NCI-H524 (cell line): ENCODE measurements at regions not wholly inside any gene's neighbourhood (a gene's known extent, or its start where the extent isn't known, plus 50 kb on each side); places are given as distances from the start of the nearest gene placed in this dataset.
"Not testable (repeated sequence)": the region's sequence is repeated elsewhere in the genome, so short reads cannot be mapped to it uniquely, and the experiment has no call there.

Experiments used
- DNase-seq, 2 experiments: peaks; one replicate each; lab custom pipeline; 2025; lab: John Stamatoyannopoulos, UW

GRCh38 chr10:44101082-44101481 lies 283.8 kb downstream of the CXCL12 start:
- DNase-seq: no peak

- DNase-seq: no peak
Observed at GRCh38 chr10:44099511-44099910, 285.4 kb downstream of the CXCL12 start.

- DNase-seq: not testable (repeated sequence)
Observed at GRCh38 chr10:44096217-44096616, 288.7 kb downstream of the CXCL12 start.

- no peak for DNase-seq
Observed at GRCh38 chr10:44089671-44090070, 295.2 kb downstream of the CXCL12 start.

GRCh38 chr10:44087403-44087802 lies 297.5 kb downstream of the CXCL12 start:
- no peak for DNase-seq

GRCh38 chr10:44083719-44084400 lies 301.0 kb downstream of the CXCL12 start:
- DNase-seq: no peak

- no peak for DNase-seq
Observed at GRCh38 chr10:44071479-44071878, 313.4 kb downstream of the CXCL12 start.

- no peak for DNase-seq
Observed at GRCh38 chr10:44070282-44070681, 314.6 kb downstream of the CXCL12 start.

- DNase-seq: no peak
Observed at GRCh38 chr10:44069573-44069972, 315.3 kb downstream of the CXCL12 start.

- no peak for DNase-seq
Observed at GRCh38 chr10:44068716-44069482, 316.0 kb downstream of the CXCL12 start.

- no peak for DNase-seq
Observed at GRCh38 chr10:44067432-44067831, 317.5 kb downstream of the CXCL12 start.

GRCh38 chr10:44066527-44067255 lies 318.2 kb downstream of the CXCL12 start:
- no peak for DNase-seq

- DNase-seq: no peak
Observed at GRCh38 chr10:44065788-44066526, 318.9 kb downstream of the CXCL12 start.

GRCh38 chr10:44064987-44065787 lies 319.7 kb downstream of the CXCL12 start:
- no peak for DNase-seq

- no peak for DNase-seq
Observed at GRCh38 chr10:44064317-44064716, 320.6 kb downstream of the CXCL12 start.

GRCh38 chr10:44063686-44064085 lies 321.2 kb downstream of the CXCL12 start:
- DNase-seq: no peak

- DNase-seq: no peak
Observed at GRCh38 chr10:44060719-44061118, 324.2 kb downstream of the CXCL12 start.

GRCh38 chr10:44060221-44060620 lies 324.7 kb downstream of the CXCL12 start:
- no peak for DNase-seq

- no peak for DNase-seq
Observed at GRCh38 chr10:44058259-44058658, 326.6 kb downstream of the CXCL12 start.

GRCh38 chr10:44056967-44057805 lies 327.7 kb downstream of the CXCL12 start:
- DNase-seq: no peak
